Stimulated activated CD4-positive, alpha-beta T cell treated with anti-CD3 and anti-CD28 coated beads, Interleukin-2, amount 100 ng/mL, for 48 hours (primary cell): ENCODE measurements at regions not wholly inside any gene's neighbourhood (a gene's known extent, or its start where the extent isn't known, plus 50 kb on each side); places are given as distances from the start of the nearest gene placed in this dataset.

Source experiments
- DNase-seq, 2 donors: peaks; one replicate each; pipeline ENCODE4 v3.0.0-alpha.2; 2020

DNA sequence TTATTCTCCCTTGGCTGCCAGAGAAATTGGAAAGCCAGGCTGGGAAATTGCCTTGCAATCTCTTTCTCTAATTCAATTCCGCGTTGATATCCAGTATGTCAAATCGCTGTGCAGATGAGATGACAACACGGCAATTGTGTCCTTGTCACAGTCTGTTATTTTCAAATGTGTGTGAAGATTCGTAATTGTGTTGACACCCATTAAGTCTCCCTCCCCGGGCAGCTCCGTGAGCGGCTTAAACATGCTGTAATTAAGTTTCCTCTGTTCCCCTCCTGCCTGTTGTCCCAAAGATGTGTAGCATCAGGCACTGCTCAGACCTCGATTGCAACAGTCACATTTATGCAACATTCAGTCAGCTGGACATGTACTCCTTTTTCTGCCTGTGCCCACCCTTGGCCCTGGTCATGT lies 209.5 kb downstream of the LPIN1 start:
- DNase-seq: no peak

DNA sequence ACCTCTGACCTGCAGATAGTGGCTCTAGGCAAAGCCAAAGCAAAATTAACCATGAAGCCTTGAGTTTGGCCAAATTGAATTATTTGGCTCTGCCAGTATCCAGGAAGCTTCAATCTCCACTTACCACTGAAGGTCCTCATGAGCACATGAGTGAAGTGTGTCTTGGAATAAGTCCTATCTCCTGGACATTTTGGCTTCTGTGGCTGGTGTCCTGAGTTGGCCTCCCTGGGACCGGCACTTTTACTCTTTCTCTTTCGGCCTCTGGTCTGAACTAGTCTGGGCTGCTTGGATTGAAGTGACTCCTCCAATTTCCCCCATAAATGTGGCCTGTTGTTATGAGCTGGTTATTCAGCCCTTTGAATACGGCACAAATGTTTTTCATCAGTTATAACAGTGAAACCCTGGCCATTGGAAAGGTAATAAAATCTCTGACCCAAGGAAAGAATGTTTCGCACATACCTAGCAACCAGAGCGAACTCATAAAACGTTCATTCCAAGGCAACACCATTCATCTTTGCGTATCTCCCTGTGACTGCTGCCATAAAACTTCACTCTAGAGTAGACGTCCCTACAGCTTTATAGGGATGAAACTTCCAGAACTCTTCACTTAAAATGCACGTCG lies 216.4 kb downstream of the LPIN1 start:
- DNase-seq: no peak

DNA sequence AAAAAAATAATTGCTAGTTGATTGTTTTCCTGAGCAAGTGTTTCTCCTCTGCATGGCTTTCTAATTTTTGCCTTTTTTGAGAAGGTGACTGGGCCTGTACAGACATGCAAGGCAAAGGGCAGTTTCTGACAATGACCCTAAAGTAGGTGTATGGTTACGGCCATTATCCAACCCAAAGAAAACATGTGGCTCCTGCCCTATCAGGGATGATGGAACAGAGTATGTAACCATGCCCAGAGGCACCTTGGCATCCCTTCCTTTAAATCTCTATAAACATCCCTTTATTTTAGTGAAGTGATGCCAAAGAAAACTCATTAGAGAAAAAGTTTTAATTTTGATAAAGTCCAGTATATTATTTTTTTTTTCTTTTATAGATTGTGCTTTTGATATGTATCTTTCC lies 217.5 kb downstream of the LPIN1 start:
- DNase-seq: no peak

DNA sequence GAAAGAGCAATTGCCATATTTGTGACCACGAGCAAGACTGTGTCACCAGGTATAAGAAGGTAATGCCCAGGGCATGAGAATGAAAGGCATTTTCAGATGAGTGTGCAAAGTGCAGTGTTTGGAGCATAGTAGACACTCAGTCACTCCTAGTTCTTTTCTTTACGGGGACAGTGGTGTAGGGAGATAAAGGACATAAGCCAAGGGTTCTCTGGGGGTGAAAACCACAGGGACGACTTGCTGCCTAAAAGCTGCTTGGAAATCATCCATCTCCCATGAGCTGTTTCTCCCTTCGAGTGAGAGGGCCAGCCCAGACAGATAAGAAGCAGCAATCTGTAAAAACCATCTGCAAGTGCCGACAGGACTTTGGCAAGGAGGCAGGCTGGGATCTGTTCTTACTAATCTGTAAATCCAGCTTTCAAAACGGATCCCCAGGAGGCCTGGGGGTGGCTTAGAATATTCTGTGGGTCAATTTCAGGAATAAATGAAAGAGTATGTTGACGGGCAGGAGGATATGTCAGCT lies 221.6 kb downstream of the LPIN1 start:
- DNase-seq: no peak

DNA sequence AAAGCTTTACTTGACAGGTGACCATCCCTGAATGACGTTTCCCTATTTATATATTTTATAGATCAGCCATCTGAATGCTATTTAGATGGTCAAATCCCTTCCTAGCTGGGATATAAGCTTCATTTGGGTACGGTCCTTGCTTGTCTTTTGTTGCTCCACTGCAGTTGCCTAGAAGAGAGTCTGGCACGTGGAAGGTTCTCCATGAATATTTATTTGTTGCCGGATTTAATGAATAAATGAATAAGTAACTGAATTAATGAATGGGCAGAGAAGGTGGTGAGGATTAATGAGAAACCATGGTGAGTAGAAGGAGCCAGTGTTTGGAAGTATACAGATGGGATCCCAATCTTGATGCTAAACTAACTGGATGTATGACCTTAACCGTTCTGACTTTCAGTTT lies 222.1 kb downstream of the LPIN1 start:
- no peak for DNase-seq

DNA sequence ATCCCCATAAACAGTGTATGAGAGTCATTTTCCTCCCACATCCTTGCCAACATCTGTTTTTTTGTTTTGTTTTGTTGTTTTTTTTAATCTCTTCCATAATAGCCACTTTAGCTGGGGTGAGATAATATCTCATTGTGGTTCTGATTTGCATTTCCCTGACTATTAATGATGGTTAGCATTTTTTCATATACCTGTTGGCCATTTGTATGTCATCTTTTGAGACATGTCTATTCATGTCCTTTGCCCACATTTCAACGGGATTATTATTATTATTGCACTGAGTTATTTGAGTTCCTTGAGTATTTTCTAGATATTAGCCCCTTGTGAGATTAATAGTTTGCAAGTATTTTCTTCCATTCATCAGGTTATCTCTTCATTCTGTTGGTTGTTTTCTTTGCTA lies 223.3 kb downstream of the LPIN1 start:
- no peak for DNase-seq

DNA sequence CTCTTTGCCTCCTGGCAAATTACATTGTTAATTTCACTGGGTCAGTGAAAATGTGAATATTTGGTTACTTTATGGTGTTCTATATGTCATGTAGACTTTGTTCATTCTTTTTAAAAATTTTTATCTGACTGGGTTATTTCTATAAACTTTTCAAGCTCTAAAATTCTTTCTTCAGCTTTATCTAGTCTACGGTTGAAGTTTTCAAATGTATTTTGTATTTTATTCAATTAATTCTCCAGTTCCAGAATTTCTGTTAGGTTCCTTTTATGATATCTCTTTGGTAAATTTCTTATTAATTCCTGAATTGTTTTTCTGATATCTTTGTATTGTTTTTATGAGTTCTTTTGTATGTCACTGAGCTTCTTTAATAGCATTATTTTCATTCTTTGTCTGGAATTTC lies 228.1 kb downstream of the LPIN1 start:
- DNase-seq: no peak

DNA sequence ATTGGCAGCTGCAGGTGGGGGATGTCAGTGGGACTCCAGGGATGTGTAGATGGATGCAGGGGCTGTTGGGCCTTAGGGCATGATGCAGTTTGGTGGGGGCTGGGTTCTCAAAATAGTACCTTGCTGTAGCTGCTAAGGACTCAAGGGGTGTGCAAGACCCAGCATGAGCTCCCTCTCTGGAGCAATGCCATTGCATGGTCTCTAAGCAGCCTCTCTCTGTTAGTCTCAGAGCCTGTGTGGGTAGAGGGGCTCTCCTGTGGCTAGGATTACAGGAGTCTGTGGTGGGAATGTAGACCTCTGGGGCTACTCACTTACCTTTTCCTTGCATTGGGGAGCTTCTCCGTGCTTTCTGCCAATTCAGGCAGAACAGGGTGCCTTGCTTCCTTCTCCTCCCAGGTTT lies 228.9 kb downstream of the LPIN1 start:
- no peak for DNase-seq

DNA sequence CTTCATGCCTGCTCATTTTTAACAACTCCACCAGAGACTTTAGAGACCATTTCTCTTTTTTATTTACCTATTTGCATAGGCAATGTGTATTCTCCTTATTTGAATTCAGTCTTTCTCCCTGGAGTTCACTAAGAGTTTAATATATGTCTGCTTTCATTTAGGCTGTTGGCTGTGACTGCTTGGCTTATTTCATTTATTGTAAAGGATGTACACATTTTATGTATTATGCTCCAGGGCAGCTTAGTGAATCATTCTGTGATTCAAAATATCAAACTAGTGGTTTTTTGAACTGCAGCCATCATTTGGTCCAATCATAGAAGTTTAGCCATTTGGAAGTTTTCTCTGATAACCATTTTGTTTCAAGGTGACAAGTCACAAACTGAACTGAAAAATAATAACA lies 229.6 kb downstream of the LPIN1 start:
- no peak for DNase-seq

DNA sequence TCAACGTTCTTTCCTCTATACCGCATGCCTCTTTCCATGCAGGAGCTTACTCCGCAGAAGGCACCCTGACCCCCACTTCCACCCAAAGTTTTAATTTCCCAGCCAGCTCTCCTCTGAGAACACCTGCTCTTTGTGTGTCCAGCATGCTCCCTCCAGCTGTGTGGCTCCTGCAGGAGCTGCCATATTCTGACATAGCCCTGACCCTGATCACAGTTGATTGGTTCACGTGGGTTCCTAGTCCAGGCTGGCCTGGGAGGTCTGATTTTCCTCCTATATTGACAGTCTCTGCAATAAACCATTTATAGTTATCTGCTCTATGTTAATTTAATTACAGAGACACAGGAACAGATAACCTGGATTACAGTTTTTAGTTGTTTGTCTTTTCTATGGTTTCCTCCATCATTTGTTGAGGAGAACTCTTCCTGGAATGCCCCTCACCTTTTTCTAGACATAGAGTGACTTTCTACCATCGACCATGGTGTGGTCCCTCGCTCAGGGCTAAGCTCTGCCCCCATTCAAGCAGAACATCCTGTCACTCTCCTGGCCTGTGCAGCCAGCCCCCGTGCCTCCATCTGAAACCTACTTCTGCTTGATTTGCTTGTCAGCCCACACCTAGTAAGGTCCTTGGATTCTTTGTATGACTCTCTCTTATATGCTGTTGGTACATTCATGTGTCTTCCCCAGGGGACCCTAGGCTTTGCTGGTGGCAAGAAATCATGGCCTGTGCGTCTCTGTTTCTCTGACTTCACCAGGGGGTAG lies 231.5 kb downstream of the LPIN1 start:
- no peak for DNase-seq

DNA sequence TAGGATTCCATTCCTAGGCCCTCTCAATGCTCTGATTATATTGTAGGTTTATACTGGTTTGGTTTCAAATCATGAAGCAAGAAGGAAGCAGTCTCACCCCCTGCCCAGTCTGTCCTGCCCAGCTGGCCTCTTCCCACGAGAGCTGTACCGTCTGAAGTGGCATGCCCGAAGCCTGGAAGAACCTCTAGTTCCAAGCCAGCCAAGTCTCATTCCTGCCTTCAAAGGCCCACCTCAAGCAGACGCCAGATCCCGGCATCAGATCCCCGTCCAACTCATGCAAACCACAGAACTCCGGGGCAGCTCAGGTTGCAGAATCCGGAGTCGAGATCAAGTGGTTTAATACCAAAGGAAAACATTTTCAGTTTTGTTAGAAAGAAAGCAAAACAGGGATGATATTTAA lies 234.4 kb downstream of the LPIN1 start:
- DNase-seq: no peak

DNA sequence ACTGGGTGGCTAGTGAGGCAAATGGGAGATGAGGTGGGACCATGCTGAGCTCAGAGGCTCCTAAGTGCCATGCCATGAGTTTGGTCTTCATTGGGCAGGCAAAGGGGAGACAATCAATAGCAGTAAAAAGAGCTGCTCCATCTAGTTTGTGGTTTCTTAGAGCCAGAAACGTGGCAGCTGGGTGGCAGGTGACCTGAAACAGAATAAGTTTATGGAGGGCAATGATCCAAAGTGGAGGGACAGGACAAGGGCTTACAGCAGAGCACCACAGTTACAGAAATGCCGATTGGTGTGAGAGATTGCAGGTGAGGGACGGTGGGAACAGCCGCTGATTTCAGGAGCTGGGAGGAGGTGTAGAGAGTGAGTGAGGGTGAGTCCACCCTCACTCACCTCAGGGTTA lies 237.0 kb downstream of the LPIN1 start:
- no peak for DNase-seq

DNA sequence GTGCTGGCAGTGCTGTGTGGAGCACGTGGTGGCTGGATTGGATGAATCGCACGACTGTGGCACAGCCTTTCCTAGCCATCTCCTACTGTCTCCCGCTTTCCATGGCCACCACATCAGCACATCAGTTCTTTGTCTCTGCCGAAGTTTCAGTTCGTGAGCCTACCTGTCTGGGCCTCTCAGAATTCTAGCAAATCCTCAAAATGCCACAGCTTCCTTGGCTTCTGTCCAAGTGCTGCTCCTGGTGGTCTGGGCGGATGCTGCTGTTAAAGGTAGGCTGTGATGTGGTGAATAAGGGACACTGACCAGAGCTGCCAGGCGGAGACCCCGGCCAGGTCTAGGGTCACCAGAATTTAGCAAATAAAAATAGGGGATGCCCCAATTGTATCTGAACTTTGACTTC lies 237.4 kb downstream of the LPIN1 start:
- no peak for DNase-seq

DNA sequence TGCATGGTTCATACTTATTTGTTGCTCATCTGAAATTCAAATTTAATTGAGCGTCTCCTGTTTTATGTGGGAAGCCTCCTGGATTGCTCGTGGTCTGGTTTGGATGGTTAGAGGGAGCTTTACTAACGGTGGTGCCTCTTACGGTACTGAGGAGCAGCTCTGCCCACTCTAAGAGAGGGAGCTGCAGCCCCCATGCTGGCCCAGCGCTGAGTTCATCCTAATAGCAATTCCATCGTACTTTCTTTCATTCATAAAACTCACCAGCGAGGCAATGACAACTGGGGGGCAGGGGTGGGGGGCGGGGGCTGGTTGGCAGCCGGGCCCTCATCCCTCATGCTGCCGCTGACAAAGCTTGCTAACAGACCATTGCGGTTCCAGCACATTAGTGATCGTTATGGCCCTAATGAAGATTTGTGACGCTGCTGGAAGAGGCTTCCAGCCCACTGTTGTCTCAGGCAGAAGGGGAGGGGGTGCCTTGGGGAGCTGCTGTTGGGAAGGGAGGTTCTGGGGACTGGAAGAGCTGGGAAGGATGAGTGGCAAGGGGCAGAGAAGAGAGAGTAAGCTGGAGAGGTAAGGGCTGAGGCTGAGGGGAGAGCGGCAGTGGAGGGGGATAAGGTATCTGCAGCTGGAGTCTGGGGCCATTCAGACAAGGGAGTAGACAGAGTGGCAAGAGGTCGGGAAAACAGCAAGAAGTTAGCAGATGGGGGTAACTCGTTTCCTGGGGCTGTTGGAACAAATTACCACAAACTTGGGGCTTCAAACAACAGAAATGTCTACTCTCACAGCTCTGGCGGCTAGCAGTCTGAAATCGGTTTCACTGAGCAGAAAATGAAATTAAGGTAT lies 238.1 kb downstream of the LPIN1 start:
- no peak for DNase-seq

DNA sequence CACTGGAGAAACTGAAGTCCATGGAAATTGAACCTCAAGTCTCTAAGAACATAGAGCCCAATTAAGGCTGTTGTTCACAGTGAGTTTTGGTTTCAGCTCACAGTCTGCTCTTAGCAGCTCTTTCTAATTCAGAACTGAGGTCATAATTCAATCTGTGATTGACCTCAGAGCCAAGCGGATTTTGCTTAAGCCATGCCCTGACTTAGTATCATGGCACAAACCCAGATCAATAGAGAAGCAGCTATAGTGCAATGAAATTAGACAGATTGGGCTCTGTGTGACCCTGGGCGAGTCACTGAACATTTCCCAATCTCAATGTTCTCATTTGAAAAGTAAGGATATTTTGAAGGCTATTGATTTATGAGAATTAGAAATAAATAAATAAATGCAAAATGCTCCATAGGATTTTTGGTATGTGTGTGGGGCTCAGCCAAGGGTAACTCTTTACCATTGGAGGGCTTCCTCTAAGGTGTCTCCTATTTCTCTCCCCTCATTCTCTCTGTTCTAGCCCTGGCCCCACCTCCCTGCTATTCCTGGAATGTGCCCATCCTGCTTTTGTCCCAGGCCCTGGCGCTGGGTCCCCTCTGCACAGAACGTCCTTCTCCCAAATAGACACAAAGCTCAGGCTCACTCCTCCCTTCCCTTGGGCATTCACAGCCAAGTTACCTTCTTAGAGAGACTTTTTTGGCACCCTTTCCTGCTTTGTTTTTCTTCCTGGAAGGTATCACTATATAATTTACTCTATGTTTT lies 239.6 kb downstream of the LPIN1 start:
- no peak for DNase-seq

DNA sequence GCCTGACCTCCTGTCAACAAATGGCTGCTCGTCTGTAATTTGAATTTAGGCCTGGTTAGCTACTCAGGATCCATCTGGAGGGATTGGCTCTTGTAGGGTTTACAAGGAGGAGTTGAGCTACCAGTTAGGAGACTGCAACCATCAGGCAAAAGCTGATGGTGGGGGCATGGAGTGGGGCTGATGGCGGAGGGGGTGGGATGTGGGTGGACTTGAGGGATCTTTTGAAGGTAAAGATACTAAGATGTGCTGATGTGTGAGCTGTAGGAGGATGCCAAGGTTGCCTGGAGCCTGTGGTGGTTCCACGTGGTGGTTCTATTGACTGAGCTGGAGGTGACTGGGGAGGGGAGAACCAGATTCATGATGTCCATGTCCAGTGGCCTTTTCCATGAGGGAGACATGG lies 240.7 kb downstream of the LPIN1 start:
- DNase-seq: no peak

DNA sequence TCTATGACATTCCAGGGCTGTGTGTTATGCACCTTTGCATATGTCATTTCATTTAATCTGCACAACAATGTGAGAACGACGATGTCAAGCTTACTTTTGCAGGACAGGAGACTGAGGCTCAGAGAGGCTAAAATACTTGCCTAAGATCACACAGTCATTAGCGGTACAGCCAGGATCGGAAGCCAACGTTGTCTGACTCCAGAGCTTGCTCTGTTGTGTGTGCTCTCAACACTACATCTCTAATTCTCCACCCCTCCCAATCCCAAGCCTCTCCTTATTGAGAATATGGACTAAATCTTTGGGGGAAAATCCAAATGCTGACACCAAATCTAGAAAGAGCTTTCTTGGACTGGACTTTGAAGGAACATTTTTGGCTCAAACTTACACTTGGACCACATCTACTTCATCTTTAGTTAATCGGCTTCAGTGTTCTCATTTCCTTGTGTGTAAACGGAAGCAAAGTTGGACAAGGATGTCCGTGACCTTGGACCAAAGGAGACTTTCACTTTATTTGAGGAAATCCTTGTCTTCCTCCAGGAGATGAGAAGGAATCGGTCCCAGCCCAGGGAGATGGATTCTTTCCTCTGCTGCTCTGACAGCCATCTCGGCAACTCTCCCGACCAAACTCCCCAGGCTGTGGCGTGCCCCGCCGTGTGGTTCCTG lies 242.4 kb downstream of the LPIN1 start:
- no peak for DNase-seq

DNA sequence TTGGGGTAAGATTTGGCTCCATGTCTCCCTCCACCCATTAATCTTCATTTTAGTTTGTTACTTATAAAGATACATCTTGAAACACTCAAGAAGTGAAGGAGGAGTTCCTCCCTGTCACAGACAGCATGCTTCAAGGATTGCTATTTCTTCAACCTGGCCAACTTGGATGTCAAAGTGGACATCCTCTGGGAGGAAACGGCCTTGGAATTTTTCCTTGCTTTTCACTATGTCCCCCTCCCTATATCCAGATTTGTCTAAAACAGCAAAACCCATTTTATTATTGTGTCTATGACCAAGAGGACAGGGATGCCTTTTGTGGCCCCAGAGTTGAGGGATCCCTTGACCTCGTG lies 242.9 kb downstream of the LPIN1 start:
- DNase-seq: no peak

DNA sequence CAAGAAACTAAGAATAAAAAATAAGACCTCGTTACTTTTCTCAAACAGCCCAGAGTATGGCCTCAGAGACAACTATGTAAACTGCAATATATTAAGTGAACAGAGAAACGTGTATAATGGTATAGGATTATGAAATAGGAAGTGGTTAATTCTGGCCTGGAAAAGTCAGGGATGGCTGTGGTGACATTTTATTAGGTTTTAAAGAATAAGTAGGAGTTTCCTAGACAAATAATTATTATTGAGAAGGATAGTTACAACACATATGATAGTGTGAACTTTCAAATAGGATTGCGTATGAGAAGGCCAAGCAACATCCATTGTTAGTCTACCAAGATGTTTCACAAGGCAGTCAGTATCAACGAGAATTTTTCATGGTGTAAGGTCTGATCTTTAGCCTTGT lies 244.1 kb downstream of the LPIN1 start:
- DNase-seq: no peak

DNA sequence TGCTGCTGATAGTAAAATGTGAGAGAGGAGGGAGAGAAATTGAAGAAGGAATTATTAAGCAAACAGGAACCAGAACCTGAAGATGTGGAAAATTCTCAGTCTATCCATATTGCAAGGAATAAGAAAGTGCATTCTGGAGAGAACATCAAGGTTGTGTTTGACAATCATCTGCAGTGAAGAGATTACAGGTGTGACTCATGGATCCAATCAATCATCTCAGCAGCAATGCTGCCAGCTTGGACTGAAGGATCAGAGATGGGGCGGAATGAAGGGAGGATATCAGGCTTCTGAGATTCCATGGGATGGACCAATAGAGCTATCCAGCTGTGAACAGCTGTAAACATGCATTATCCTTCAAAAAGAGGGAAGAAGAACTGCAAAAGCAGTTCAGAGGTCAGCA lies 247.3 kb downstream of the LPIN1 start:
- DNase-seq: no peak

DNA sequence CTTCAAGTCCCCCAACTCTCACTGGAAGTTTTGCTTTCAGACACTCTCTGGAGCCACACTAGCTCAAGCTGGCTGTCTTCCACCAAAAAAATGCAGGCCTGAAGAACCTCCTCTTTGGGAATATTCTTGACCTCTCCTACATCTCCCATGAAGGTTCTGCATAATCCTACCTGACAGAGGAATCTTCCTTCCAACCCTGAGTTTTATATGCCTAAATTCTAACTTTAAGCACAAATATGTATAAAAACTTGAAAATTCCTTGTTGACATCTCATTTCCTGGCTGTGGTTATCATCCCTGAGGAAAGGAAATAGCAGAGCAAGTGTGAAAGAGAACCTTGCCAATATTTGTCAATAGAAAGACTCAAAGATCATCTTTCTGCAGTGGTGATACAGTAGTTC lies 249.0 kb downstream of the LPIN1 start:
- DNase-seq: no peak

DNA sequence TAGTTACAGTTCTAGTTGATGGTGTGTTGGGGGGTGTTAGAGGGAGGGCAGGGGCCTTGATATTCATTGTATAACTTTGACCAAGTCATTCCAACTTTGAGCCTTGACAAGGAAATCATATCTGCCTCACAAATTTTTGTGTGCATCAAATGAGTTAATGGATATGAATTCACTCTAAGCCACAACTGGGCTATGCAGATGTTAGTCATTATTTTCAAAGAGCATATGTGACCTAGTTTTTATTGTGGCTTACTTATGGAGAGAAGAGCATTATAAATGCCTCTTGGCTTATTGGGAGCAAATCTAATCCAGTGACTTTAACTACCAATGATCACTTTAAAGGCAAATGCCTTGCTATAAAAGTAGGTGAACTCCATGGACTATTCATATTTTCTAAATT lies 250.2 kb downstream of the LPIN1 start:
- DNase-seq: no peak

DNA sequence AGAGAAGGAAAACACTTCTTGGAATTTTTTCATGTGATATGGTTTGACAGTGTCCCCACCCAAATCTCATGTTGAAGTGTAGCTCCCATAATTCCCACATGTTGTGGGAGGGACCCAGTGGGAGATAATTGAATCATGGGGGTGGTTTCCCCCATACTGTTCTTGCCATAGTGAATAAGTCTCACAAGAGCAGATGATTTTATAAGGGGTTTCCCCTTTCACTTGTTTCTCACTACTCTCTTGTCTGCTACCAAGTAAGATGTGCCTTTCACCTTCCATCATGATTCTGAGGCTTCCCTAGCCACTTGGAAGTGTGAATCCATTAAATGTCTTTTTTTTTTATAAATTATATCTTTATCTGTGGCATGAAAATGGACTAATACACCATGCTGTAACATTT lies 250.7 kb downstream of the LPIN1 start:
- DNase-seq: no peak
